Spinal cord (tissue), 9 donors: ENCODE measurements at regions not wholly inside any gene's neighbourhood (a gene's known extent, or its start where the extent isn't known, plus 50 kb on each side); places are given as distances from the start of the nearest gene placed in this dataset.

Experiments used
- DNase-seq, 6 donors: peaks; one replicate each; pipeline versions ENCODE4 v3.0.0 to v3.0.0-alpha.2; 2013 to 2015; ENCODE audit warnings: low spot score in 6 of 6, low read depth in 4 of 6
- H3K27ac ChIP-seq: one replicate; pipeline ENCODE4 v1.5.1; 2013; ENCODE audit warnings: low read depth, low read length, control low read depth
- H3K27me3 ChIP-seq: one replicate; pipeline ENCODE4 v1.6.1; 2013; ENCODE audit warnings: low read length; ENCODE audit not compliant: control insufficient read depth, insufficient read depth
- H3K36me3 ChIP-seq: one replicate; pipeline ENCODE4 v1.6.1; 2013; ENCODE audit warnings: low read length; ENCODE audit not compliant: control insufficient read depth, insufficient read depth
- H3K4me1 ChIP-seq: one replicate; pipeline ENCODE4 v1.6.1; 2013; ENCODE audit warnings: low read length; ENCODE audit not compliant: control insufficient read depth, insufficient read depth
- H3K4me3 ChIP-seq: one replicate; pipeline ENCODE4 v1.5.1; 2013; ENCODE audit warnings: low read depth, low read length, control low read depth
- H3K9me3 ChIP-seq: one replicate; pipeline ENCODE4 v1.6.1; 2013; ENCODE audit warnings: low read length; ENCODE audit not compliant: control insufficient read depth, insufficient read depth
- WGBS: methylation state at CpG from one replicate; pipeline ENCODE4 v1.1.5; 2013; ENCODE audit warnings: missing lambda C conversion rate; ENCODE audit not compliant: insufficient coverage; 5-methylcytosine and 5-hydroxymethylcytosine counted together
- donor health status: healthy.

DNA sequence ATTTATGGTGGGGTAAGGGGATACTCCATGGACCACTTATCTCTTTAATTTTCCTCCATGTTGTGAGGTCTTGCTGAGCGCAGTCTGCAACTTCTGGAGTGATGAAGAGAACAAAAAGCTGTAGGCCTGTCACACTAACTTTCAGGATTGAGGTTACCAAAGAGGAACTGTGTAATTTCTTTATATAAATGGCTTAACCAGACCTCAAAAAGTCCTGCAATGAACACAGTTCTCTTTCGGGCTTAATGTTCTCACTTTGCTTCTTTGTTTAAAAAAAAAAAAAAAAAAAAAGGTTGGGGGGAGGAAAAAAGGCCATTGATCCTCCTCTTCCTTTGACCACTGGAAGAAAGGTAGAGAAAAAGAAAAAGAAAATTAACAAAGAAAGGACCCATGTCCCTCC is 86.8 kb upstream of the SOX9 start:
- Histone ChIP-seq H3K9me3 (no peaks in the 10 kb centered on the region), H3K4me1 (peaks cover 10% of the 10 kb centered on the region), H3K27ac (no peak overlapping the region), H3K36me3 (no peaks in the 10 kb centered on the region), H3K4me3 (no peak overlapping the region), H3K27me3 (no peaks in the 10 kb centered on the region)
- DNase-seq = no peak
- WGBS = no CpG with 5 or more reads among the region's 2 CpGs

- Histone ChIP-seq H3K9me3 (no peaks in the 10 kb centered on the region), H3K4me1 (no peaks in the 10 kb centered on the region), H3K4me3 (no peak overlapping the region), H3K27ac (no peak overlapping the region), H3K36me3 (no peaks in the 10 kb centered on the region), H3K27me3 (no peaks in the 10 kb centered on the region)
- no peak for DNase-seq
These were observed 82.4 kb upstream of the SOX9 start for GRCh38 chr17:72038427-72038826.

GRCh38 chr17:72039490-72039889 is 81.3 kb upstream of the SOX9 start:
- no peak overlapping the region for H3K27ac ChIP-seq
- no peak overlapping the region for H3K4me3 ChIP-seq
- DNase-seq = no peak
- no peaks in the 10 kb centered on the region for H3K36me3 ChIP-seq
- H3K4me1 ChIP-seq = no peaks in the 10 kb centered on the region
- H3K27me3 ChIP-seq = no peaks in the 10 kb centered on the region
- H3K9me3 ChIP-seq = no peaks in the 10 kb centered on the region
- WGBS = no CpG with 5 or more reads among the region's 2 CpGs

GRCh38 chr17:72046178-72046577 is 74.6 kb upstream of the SOX9 start:
- peaks cover 11% of the 10 kb centered on the region for H3K4me1 ChIP-seq
- H3K9me3 ChIP-seq = no peaks in the 10 kb centered on the region
- 60% methylated on average over 2 of the region's 3 CpGs for WGBS
- H3K27ac ChIP-seq = peak overlapping the region; percentile 18
- H3K4me3 ChIP-seq = no peak overlapping the region
- no peaks in the 10 kb centered on the region for H3K27me3 ChIP-seq
- H3K36me3 ChIP-seq = no peaks in the 10 kb centered on the region
- no peak for DNase-seq

DNA sequence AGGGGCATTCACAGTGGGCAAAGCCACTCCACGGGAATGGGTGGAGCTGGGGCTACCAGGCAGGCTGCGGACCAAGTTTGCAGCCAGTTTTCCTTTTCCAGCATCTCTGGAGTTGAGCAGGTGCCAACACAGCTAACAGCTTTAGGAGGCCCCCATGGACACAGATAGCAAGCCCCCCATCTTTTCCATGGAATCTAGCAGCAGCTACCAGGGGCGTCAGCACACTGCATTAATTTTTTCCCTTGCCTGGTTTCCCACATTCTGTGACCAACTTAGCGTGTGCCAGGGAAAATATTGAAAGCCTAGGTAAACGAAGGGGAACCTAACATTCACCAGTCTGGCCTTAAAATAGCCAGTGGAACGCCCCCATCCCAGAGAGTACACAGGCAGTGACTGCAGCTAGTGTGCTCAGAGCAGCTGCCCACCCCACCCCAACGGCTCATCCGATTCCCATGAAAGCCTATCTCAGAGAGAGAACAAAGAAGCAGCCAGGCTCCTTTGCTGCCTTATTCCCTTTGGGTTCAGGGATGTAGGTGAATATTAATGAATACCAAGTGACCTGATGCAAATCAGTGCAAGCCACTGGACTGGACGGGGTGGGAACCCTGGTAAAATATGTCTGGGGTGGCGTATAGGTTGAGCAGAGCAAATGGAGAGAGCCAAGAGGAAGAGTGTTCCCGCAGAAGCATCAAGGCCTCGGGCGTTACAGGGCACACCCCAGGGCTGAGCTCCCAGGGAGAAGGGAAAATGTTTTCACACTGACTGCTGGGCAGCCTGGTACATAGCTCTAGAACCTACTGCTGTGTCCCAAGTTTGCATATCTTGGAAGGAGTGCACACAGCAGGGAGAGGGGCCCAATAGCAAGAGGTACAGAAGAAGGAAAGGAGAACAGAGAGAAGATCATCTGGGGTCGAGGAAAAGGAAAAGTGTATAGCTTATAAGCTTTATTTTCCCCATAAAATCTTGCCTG is 73.9 kb upstream of the SOX9 start:
- WGBS = 52% methylated on average over 9 of the region's 14 CpGs
- H3K9me3 ChIP-seq = no peaks in the 10 kb centered on the region
- peak in 2 of 6 donors; percentile 33 to 39 for DNase-seq

GRCh38 chr17:72049914-72050313 is 70.9 kb upstream of the SOX9 start:
- WGBS = 100% methylated on average over 2 of the region's 2 CpGs
- H3K9me3 ChIP-seq = no peaks in the 10 kb centered on the region
- no peaks in the 10 kb centered on the region for H3K27me3 ChIP-seq
- H3K4me3 ChIP-seq = no peak overlapping the region
- no peak overlapping the region for H3K27ac ChIP-seq
- DNase-seq = no peak
- peaks cover 19% of the 10 kb centered on the region for H3K4me1 ChIP-seq
- H3K36me3 ChIP-seq = no peaks in the 10 kb centered on the region

More for the DNA sequence above, 73.9 kb upstream of the SOX9 start:
- Histone ChIP-seq H3K4me1 (peaks cover 11% of the 10 kb centered on the region), H3K4me3 (no peak overlapping the region), H3K27me3 (no peaks in the 10 kb centered on the region), H3K36me3 (no peaks in the 10 kb centered on the region), H3K27ac (peak overlapping the region; percentile 18)

- peak in 4 of 6 donors; percentile 24 to 84 (median 64) for DNase-seq
- Histone ChIP-seq H3K27me3 (no peaks in the 10 kb centered on the region), H3K4me1 (peaks cover 8% of the 10 kb centered on the region), H3K27ac (peak overlapping the region; percentile 64), H3K4me3 (peak overlapping the region; percentile 12), H3K9me3 (no peaks in the 10 kb centered on the region), H3K36me3 (no peaks in the 10 kb centered on the region)
- WGBS = 4% methylated on average over 7 of the region's 11 CpGs
These were observed 67.8 kb upstream of the SOX9 start for GRCh38 chr17:72053036-72053435.

DNA sequence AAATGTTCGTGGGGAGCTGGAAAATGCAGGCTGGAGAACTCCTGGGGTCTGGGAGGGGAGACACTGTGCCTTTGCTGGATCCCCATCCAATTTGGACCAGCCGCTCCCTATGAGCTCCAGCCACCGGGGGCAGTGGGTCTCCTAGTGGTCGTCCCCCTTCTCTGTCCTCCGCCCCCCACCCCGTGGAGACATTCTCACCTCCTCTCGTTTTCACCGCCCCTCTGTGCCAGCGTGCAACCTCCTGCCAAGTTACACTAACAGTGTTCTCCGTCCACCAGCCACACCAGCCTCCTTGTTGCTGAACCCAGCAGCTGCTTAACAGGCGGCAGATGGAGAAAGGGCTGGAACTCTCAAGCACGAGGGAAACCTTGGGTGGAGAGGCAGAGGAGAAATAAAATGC is 67.4 kb upstream of the SOX9 start:
- Histone ChIP-seq H3K27me3 (no peaks in the 10 kb centered on the region), H3K4me3 (peak overlapping the region; percentile 12), H3K27ac (peak overlapping the region; percentile 64), H3K4me1 (peaks cover 8% of the 10 kb centered on the region), H3K9me3 (no peaks in the 10 kb centered on the region), H3K36me3 (no peaks in the 10 kb centered on the region)
- WGBS = 11% methylated on average over 9 of the region's 12 CpGs
- DNase-seq = peak in 3 of 6 donors; percentile 43 to 80 (median 75)

GRCh38 chr17:72056155-72056554 is 64.7 kb upstream of the SOX9 start:
- Histone ChIP-seq H3K4me1 (peaks cover 8% of the 10 kb centered on the region), H3K36me3 (no peaks in the 10 kb centered on the region)
- no CpG with 5 or more reads among the region's 4 CpGs for WGBS

GRCh38 chr17:72056727-72057290 is 64.0 kb upstream of the SOX9 start:
- DNase-seq = no peak
- Histone ChIP-seq H3K27ac (no peak overlapping the region), H3K4me3 (no peak overlapping the region), H3K27me3 (no peaks in the 10 kb centered on the region), H3K9me3 (no peaks in the 10 kb centered on the region), H3K4me1 (peaks cover 8% of the 10 kb centered on the region), H3K36me3 (no peaks in the 10 kb centered on the region)
- 90% methylated on average over 1 of the region's 3 CpGs for WGBS

More at GRCh38 chr17:72056155-72056554, 64.7 kb upstream of the SOX9 start:
- Histone ChIP-seq H3K4me3 (no peak overlapping the region), H3K27ac (no peak overlapping the region), H3K9me3 (no peaks in the 10 kb centered on the region), H3K27me3 (no peaks in the 10 kb centered on the region)
- DNase-seq = no peak
